ENCODE measurements at regions not wholly inside any gene's neighbourhood (a gene's known extent, or its start where the extent isn't known, plus 50 kb on each side); places are given as distances from the start of the nearest gene placed in this dataset.

GRCh38 chr9:80954521-80954920 is 734.8 kb downstream of the TLE1 start:
- in situ Hi-C loops (cut with HindIII; ENCODE audit: low sequenced_read_pairs): no loop called here

- in situ Hi-C loops (cut with HindIII; ENCODE audit: low sequenced_read_pairs): no loop called here
These were observed 736.9 kb downstream of the TLE1 start for GRCh38 chr9:80952363-80952922.

GRCh38 chr9:80951675-80952074 is 737.7 kb downstream of the TLE1 start:
- in situ Hi-C loops (cut with HindIII; ENCODE audit: low sequenced_read_pairs): no loop called here

- in situ Hi-C loops (cut with HindIII; ENCODE audit: low sequenced_read_pairs): no loop called here
These were observed 740.5 kb downstream of the TLE1 start for GRCh38 chr9:80948876-80949275.

- in situ Hi-C loops (cut with HindIII; ENCODE audit: low sequenced_read_pairs): no loop called here
These were observed 741.3 kb downstream of the TLE1 start for GRCh38 chr9:80948066-80948465.

- in situ Hi-C loops (cut with HindIII; ENCODE audit: low sequenced_read_pairs): no loop called here
These were observed 742.7 kb downstream of the TLE1 start for GRCh38 chr9:80946496-80947170.

GRCh38 chr9:80945436-80945835 is 743.9 kb downstream of the TLE1 start:
- in situ Hi-C loops (cut with HindIII; ENCODE audit: low sequenced_read_pairs): no loop called here

- in situ Hi-C loops (cut with HindIII; ENCODE audit: low sequenced_read_pairs): no loop called here
These were observed 751.7 kb downstream of the TLE1 start for GRCh38 chr9:80937645-80938044.

- in situ Hi-C loops (cut with HindIII; ENCODE audit: low sequenced_read_pairs): no loop called here
These were observed 755.3 kb downstream of the TLE1 start for GRCh38 chr9:80934095-80934494.

- in situ Hi-C loops (cut with HindIII; ENCODE audit: low sequenced_read_pairs): no loop called here
These were observed 756.2 kb downstream of the TLE1 start for GRCh38 chr9:80932947-80933780.

- in situ Hi-C loops (cut with HindIII; ENCODE audit: low sequenced_read_pairs): no loop called here
These were observed 757.2 kb downstream of the TLE1 start for GRCh38 chr9:80932181-80932580.

GRCh38 chr9:80931163-80931562 is 758.2 kb downstream of the TLE1 start:
- in situ Hi-C loops (cut with HindIII; ENCODE audit: low sequenced_read_pairs): no loop called here

GRCh38 chr9:80928697-80929096 is 760.6 kb downstream of the TLE1 start:
- in situ Hi-C loops (cut with HindIII; ENCODE audit: low sequenced_read_pairs): loop anchor here (5.0 kb wide), 1 partner anchor 59 kb away; no protein-coding TSS in a partner anchor

GRCh38 chr9:80926611-80927010 is 762.7 kb downstream of the TLE1 start:
- in situ Hi-C loops (cut with HindIII; ENCODE audit: low sequenced_read_pairs): loop anchor here (5.0 kb wide), 1 partner anchor 61 kb away; no protein-coding TSS in a partner anchor

- in situ Hi-C loops (cut with HindIII; ENCODE audit: low sequenced_read_pairs): no loop called here
These were observed 766.8 kb downstream of the TLE1 start for GRCh38 chr9:80922544-80922943.

- in situ Hi-C loops (cut with HindIII; ENCODE audit: low sequenced_read_pairs): no loop called here
These were observed 782.6 kb downstream of the TLE1 start for GRCh38 chr9:80906728-80907127.

- in situ Hi-C loops (cut with HindIII; ENCODE audit: low sequenced_read_pairs): no loop called here
These were observed 790.1 kb downstream of the TLE1 start for GRCh38 chr9:80899208-80899607.

- in situ Hi-C loops (cut with HindIII; ENCODE audit: low sequenced_read_pairs): no loop called here
These were observed 796.2 kb downstream of the TLE1 start for GRCh38 chr9:80893190-80893589.

GRCh38 chr9:80892703-80893102 is 796.6 kb downstream of the TLE1 start:
- in situ Hi-C loops (cut with HindIII; ENCODE audit: low sequenced_read_pairs): no loop called here

GRCh38 chr9:80890124-80890523 is 799.2 kb downstream of the TLE1 start:
- in situ Hi-C loops (cut with HindIII; ENCODE audit: low sequenced_read_pairs): no loop called here

- in situ Hi-C loops (cut with HindIII; ENCODE audit: low sequenced_read_pairs): no loop called here
These were observed 803.5 kb downstream of the TLE1 start for GRCh38 chr9:80885894-80886293.
